Stimulated activated CD4-positive, alpha-beta T cell treated with anti-CD3 and anti-CD28 coated beads, Interleukin-1b, Interleukin-23, amount 100 ng/mL, for 48 hours (primary cell): ENCODE measurements at regions not wholly inside any gene's neighbourhood (a gene's known extent, or its start where the extent isn't known, plus 50 kb on each side); places are given as distances from the start of the nearest gene placed in this dataset.
"Not testable (repeated sequence)": the region's sequence is repeated elsewhere in the genome, so short reads cannot be mapped to it uniquely, and the experiment has no call there.

Source experiments
- DNase-seq: peaks from one replicate; pipeline ENCODE4 v3.0.0-alpha.2; 2020

GRCh38 chr6:139743664-139744437 lies 369.4 kb upstream of the CITED2 start:
- no peak for DNase-seq

GRCh38 chr6:139742671-139743070 lies 368.2 kb upstream of the CITED2 start:
- no peak for DNase-seq

GRCh38 chr6:139738801-139739455 lies 364.5 kb upstream of the CITED2 start:
- no peak for DNase-seq

GRCh38 chr6:139736325-139736906 lies 362.0 kb upstream of the CITED2 start:
- DNase-seq, result no peak

- DNase-seq, result no peak
Observed at GRCh38 chr6:139732451-139732850, 358.0 kb upstream of the CITED2 start.

GRCh38 chr6:139730340-139730974 lies 356.0 kb upstream of the CITED2 start:
- DNase-seq, result no peak

- DNase-seq, result no peak
Observed at GRCh38 chr6:139728876-139729427, 354.5 kb upstream of the CITED2 start.

- not testable (repeated sequence) for DNase-seq
Observed at GRCh38 chr6:139726272-139726671, 351.8 kb upstream of the CITED2 start.

- no peak for DNase-seq
Observed at GRCh38 chr6:139722530-139722929, 348.1 kb upstream of the CITED2 start.

- DNase-seq, result no peak
Observed at GRCh38 chr6:139721954-139722353, 347.5 kb upstream of the CITED2 start.

- no peak for DNase-seq
Observed at GRCh38 chr6:139713900-139714506, 339.6 kb upstream of the CITED2 start.

- DNase-seq, result no peak
Observed at GRCh38 chr6:139713424-139713823, 339.0 kb upstream of the CITED2 start.

GRCh38 chr6:139712830-139713229 lies 338.4 kb upstream of the CITED2 start:
- DNase-seq, result no peak

GRCh38 chr6:139711804-139712585 lies 337.5 kb upstream of the CITED2 start:
- DNase-seq, result no peak

- DNase-seq, result no peak
Observed at GRCh38 chr6:139710556-139710955, 336.1 kb upstream of the CITED2 start.

GRCh38 chr6:139708337-139709199 lies 334.1 kb upstream of the CITED2 start:
- DNase-seq, result no peak

- DNase-seq, result no peak
Observed at GRCh38 chr6:139706912-139707311, 332.5 kb upstream of the CITED2 start.

- DNase-seq, result no peak
Observed at GRCh38 chr6:139705284-139705683, 330.8 kb upstream of the CITED2 start.

- no peak for DNase-seq
Observed at GRCh38 chr6:139703780-139704179, 329.3 kb upstream of the CITED2 start.

GRCh38 chr6:139702706-139703105 lies 328.3 kb upstream of the CITED2 start:
- no peak for DNase-seq

- no peak for DNase-seq
Observed at GRCh38 chr6:139701695-139702094, 327.2 kb upstream of the CITED2 start.
